ENCODE measurements at regions not wholly inside any gene's neighbourhood (a gene's known extent, or its start where the extent isn't known, plus 50 kb on each side); places are given as distances from the start of the nearest gene placed in this dataset.

DNA sequence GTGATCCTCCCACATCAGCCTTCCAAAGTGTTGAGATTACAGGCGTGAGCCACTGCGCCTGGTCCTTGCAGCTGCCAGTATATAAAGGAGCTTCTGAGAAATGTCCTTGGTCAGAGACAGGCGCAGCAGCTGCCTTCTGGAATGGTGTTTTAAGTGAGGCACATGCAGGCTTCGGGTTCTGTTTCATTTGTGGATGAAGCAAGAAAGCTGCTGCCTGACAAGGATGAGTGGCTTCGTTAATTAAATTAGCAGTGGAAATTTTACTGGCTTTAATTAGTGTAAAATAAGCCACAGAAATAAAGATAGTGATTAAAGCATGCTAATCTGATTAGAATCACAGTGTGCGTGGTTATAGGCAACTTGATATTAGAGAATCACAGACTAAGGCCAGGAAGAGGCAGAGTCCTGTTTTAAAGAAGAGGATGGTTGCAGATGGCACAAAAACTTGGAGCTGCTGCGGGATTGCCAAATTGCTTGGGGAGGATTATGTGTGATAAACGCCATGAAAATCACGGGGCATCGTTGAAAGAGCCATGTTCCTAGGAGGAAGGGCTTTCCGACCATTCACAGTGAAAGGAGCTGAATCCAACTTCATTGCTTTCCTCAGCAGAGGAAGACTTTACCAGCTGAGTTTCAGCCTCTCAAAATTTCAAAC lies 348.4 kb upstream of the FAT1 start:
- TF ChIP-seq, protein P1, sequence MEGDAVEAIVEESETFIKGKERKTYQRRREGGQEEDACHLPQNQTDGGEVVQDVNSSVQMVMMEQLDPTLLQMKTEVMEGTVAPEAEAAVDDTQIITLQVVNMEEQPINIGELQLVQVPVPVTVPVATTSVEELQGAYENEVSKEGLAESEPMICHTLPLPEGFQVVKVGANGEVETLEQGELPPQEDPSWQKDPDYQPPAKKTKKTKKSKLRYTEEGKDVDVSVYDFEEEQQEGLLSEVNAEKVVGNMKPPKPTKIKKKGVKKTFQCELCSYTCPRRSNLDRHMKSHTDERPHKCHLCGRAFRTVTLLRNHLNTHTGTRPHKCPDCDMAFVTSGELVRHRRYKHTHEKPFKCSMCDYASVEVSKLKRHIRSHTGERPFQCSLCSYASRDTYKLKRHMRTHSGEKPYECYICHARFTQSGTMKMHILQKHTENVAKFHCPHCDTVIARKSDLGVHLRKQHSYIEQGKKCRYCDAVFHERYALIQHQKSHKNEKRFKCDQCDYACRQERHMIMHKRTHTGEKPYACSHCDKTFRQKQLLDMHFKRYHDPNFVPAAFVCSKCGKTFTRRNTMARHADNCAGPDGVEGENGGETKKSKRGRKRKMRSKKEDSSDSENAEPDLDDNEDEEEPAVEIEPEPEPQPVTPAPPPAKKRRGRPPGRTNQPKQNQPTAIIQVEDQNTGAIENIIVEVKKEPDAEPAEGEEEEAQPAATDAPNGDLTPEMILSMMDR (IDR thresholded peaks at IDR 0.05), result no peak
- TF ChIP-seq EZH2 (IDR thresholded peaks at IDR 0.05), result no peak

All from neural progenitor cell (in vitro differentiated cells).